GM18951 (cell line): ENCODE measurements at regions not wholly inside any gene's neighbourhood (a gene's known extent, or its start where the extent isn't known, plus 50 kb on each side); places are given as distances from the start of the nearest gene placed in this dataset.

Experiments used
- POLR2A ChIP-seq: IDR thresholded peaks from 4 replicates; pipeline ENCODE4 v1.6.1; 2011; ENCODE audit warnings: mild to moderate bottlenecking; ENCODE audit not compliant: insufficient read length, insufficient read depth; ENCODE audit errors: extremely low read depth
- in situ Hi-C: fragments of 300-500 bp; cut with MboI; formaldehyde crosslinking; loops from one replicate; pipeline ENCODE4 v1.12.0; 2022; ENCODE audit warnings: low sequenced_read_pairs, mixed read lengths, inconsistent platforms; ENCODE audit not compliant: unreplicated experiment

GRCh38 chr6:166725571-166725970 is 98.5 kb upstream of the RPS6KA2 start:
- TF ChIP-seq POLR2A = no peak
- in situ Hi-C loops = no loop called here

GRCh38 chr6:166724576-166724975 is 97.5 kb upstream of the RPS6KA2 start:
- TF ChIP-seq POLR2A = no peak
- in situ Hi-C loops = no loop called here

- in situ Hi-C loops = no loop called here
- no peak for TF ChIP-seq POLR2A
Measured at GRCh38 chr6:166722785-166723184, 95.7 kb upstream of the RPS6KA2 start.

- in situ Hi-C loops = no loop called here
- no peak for TF ChIP-seq POLR2A
Measured at GRCh38 chr6:166721576-166721975, 94.5 kb upstream of the RPS6KA2 start.

- in situ Hi-C loops = no loop called here
- no peak for TF ChIP-seq POLR2A
Measured at GRCh38 chr6:166720856-166721255, 93.8 kb upstream of the RPS6KA2 start.

- no peak for TF ChIP-seq POLR2A
- in situ Hi-C loops = no loop called here
Measured at GRCh38 chr6:166719019-166719418, 92.0 kb upstream of the RPS6KA2 start.

- in situ Hi-C loops = no loop called here
Measured at GRCh38 chr6:166718516-166718915, 91.5 kb upstream of the RPS6KA2 start.

GRCh38 chr6:166716910-166717617 is 90.0 kb upstream of the RPS6KA2 start:
- no peak for TF ChIP-seq POLR2A
- in situ Hi-C loops = no loop called here

More at GRCh38 chr6:166718516-166718915, 91.5 kb upstream of the RPS6KA2 start:
- no peak for TF ChIP-seq POLR2A

GRCh38 chr6:166715992-166716391 is 88.9 kb upstream of the RPS6KA2 start:
- TF ChIP-seq POLR2A = no peak
- in situ Hi-C loops = no loop called here

GRCh38 chr6:166715065-166715464 is 88.0 kb upstream of the RPS6KA2 start:
- in situ Hi-C loops = no loop called here
- TF ChIP-seq POLR2A = no peak

GRCh38 chr6:166714581-166714980 is 87.5 kb upstream of the RPS6KA2 start:
- in situ Hi-C loops = no loop called here
- TF ChIP-seq POLR2A = no peak

- no peak for TF ChIP-seq POLR2A
- in situ Hi-C loops = no loop called here
Measured at GRCh38 chr6:166714187-166714510, 87.1 kb upstream of the RPS6KA2 start.

GRCh38 chr6:166713434-166714186 is 86.6 kb upstream of the RPS6KA2 start:
- TF ChIP-seq POLR2A = no peak

More at GRCh38 chr6:166713434-166714186, 86.6 kb upstream of the RPS6KA2 start:
- in situ Hi-C loops = no loop called here
